Mesodermal cell (in vitro differentiated cells): ENCODE measurements at regions not wholly inside any gene's neighbourhood (a gene's known extent, or its start where the extent isn't known, plus 50 kb on each side); places are given as distances from the start of the nearest gene placed in this dataset.

Experiments used
- H3K27ac ChIP-seq: 2 replicates; pipeline ENCODE4 v1.7.0; 2013; ENCODE audit warnings: mild to moderate bottlenecking, low read depth, low read length, moderate library complexity; ENCODE audit not compliant: severe bottlenecking
- H3K36me3 ChIP-seq: 2 replicates; pipeline ENCODE4 v1.7.1; 2013; ENCODE audit warnings: mild to moderate bottlenecking, low read length, moderate library complexity; ENCODE audit not compliant: control insufficient read depth, insufficient read depth
- H3K4me1 ChIP-seq: one replicate; pipeline ENCODE4 v1.7.1; 2013; ENCODE audit warnings: mild to moderate bottlenecking, low read length; ENCODE audit not compliant: insufficient read depth, control insufficient read depth, poor library complexity, severe bottlenecking
- H3K4me3 ChIP-seq: 2 replicates; pipeline ENCODE4 v1.7.0; 2013; ENCODE audit warnings: low read length, control low read depth, mild to moderate bottlenecking; ENCODE audit not compliant: insufficient read depth, poor library complexity, severe bottlenecking; ENCODE audit errors: extremely low read depth
- H3K9me3 ChIP-seq: 2 replicates; pipeline ENCODE4 v1.7.1; 2013; ENCODE audit warnings: mild to moderate bottlenecking, low read length, moderate library complexity; ENCODE audit not compliant: control insufficient read depth
- WGBS, 2 experiments: methylation state at CpG; one replicate each; pipeline ENCODE4 v1.1.5; 2013; ENCODE audit warnings: missing lambda C conversion rate in 2 of 2; ENCODE audit not compliant: insufficient coverage in 2 of 2; 5-methylcytosine and 5-hydroxymethylcytosine counted together

GRCh38 chr9:84125046-84125445 is 144.4 kb downstream of the RMI1 start:
- 62 to 88% methylated on average over 1 to 2 of the region's 2 CpGs for WGBS, 2 experiments
- Histone ChIP-seq H3K27ac (no peak overlapping the region), H3K9me3 (no peaks in the 10 kb centered on the region), H3K4me1 (no peaks in the 10 kb centered on the region), H3K4me3 (no peak overlapping the region), H3K36me3 (no peaks in the 10 kb centered on the region)

GRCh38 chr9:84129529-84129928 is 148.9 kb downstream of the RMI1 start:
- H3K27ac ChIP-seq = no peak overlapping the region
- 65 to 75% methylated on average over 5 of the region's 5 CpGs for WGBS, 2 experiments
- H3K4me1 ChIP-seq = no peaks in the 10 kb centered on the region
- no peaks in the 10 kb centered on the region for H3K36me3 ChIP-seq
- H3K4me3 ChIP-seq = no peak overlapping the region
- no peaks in the 10 kb centered on the region for H3K9me3 ChIP-seq

- 87% methylated on average over 6 to 7 of the region's 13 CpGs for WGBS, 2 experiments
- H3K4me1 ChIP-seq = no peaks in the 10 kb centered on the region
- H3K27ac ChIP-seq = no peak overlapping the region
- no peaks in the 10 kb centered on the region for H3K9me3 ChIP-seq
- H3K4me3 ChIP-seq = no peak overlapping the region
- H3K36me3 ChIP-seq = no peaks in the 10 kb centered on the region
Measured at GRCh38 chr9:84136119-84136868, 155.7 kb downstream of the RMI1 start.

GRCh38 chr9:84137968-84138367 is 157.4 kb downstream of the RMI1 start:
- H3K4me3 ChIP-seq = no peak overlapping the region
- H3K4me1 ChIP-seq = no peaks in the 10 kb centered on the region
- 100% methylated on average over 1 of the region's 2 CpGs; no CpG with 5 or more reads in 1 of the 2 experiments for WGBS, 2 experiments
- H3K36me3 ChIP-seq = no peaks in the 10 kb centered on the region
- H3K27ac ChIP-seq = no peak overlapping the region
- no peaks in the 10 kb centered on the region for H3K9me3 ChIP-seq

- Histone ChIP-seq H3K4me3 (no peak overlapping the region), H3K9me3 (no peaks in the 10 kb centered on the region), H3K27ac (no peak overlapping the region), H3K4me1 (no peaks in the 10 kb centered on the region), H3K36me3 (no peaks in the 10 kb centered on the region)
- WGBS, 2 experiments = 89 to 96% methylated on average over 3 of the region's 4 CpGs
Measured at GRCh38 chr9:84138541-84138940, 157.9 kb downstream of the RMI1 start.

- 85 to 87% methylated on average over 10 of the region's 11 CpGs for WGBS, 2 experiments
- Histone ChIP-seq H3K27ac (no peak overlapping the region), H3K4me3 (no peak overlapping the region), H3K4me1 (no peaks in the 10 kb centered on the region), H3K36me3 (no peaks in the 10 kb centered on the region), H3K9me3 (no peaks in the 10 kb centered on the region)
Measured at GRCh38 chr9:84139296-84140070, 158.9 kb downstream of the RMI1 start.

- Histone ChIP-seq H3K9me3 (no peaks in the 10 kb centered on the region), H3K4me3 (peak overlapping the region; percentile 24), H3K27ac (no peak overlapping the region), H3K36me3 (no peaks in the 10 kb centered on the region), H3K4me1 (no peaks in the 10 kb centered on the region)
- WGBS, 2 experiments = 5 to 6% methylated on average over 19 to 25 of the region's 41 CpGs
Measured at GRCh38 chr9:84140535-84141101, 160.0 kb downstream of the RMI1 start.

GRCh38 chr9:84141741-84142370 is 161.3 kb downstream of the RMI1 start:
- no peak overlapping the region for H3K4me3 ChIP-seq
- H3K27ac ChIP-seq = no peak overlapping the region
- 71 to 73% methylated on average over 1 to 2 of the region's 7 CpGs for WGBS, 2 experiments

GRCh38 chr9:84145031-84145430 is 164.4 kb downstream of the RMI1 start:
- Histone ChIP-seq H3K27ac (no peak overlapping the region), H3K4me3 (no peak overlapping the region), H3K9me3 (no peaks in the 10 kb centered on the region), H3K4me1 (peaks cover 3% of the 10 kb centered on the region), H3K36me3 (no peaks in the 10 kb centered on the region)
- WGBS, 2 experiments = 86 to 100% methylated on average over 1 of the region's 3 CpGs

More at GRCh38 chr9:84141741-84142370, 161.3 kb downstream of the RMI1 start:
- H3K4me1 ChIP-seq = no peaks in the 10 kb centered on the region
- H3K9me3 ChIP-seq = no peaks in the 10 kb centered on the region
- H3K36me3 ChIP-seq = no peaks in the 10 kb centered on the region

GRCh38 chr9:84145780-84146179 is 165.2 kb downstream of the RMI1 start:
- H3K36me3 ChIP-seq = no peaks in the 10 kb centered on the region
- H3K9me3 ChIP-seq = no peaks in the 10 kb centered on the region
- peaks cover 3% of the 10 kb centered on the region for H3K4me1 ChIP-seq
- no peak overlapping the region for H3K27ac ChIP-seq
- no peak overlapping the region for H3K4me3 ChIP-seq
- WGBS, 2 experiments = 100% methylated on average over 2 of the region's 2 CpGs; no CpG with 5 or more reads in 1 of the 2 experiments
